ENCODE measurements at regions not wholly inside any gene's neighbourhood (a gene's known extent, or its start where the extent isn't known, plus 50 kb on each side); places are given as distances from the start of the nearest gene placed in this dataset.

GRCh38 chrX:112961981-112962380 lies 121.3 kb upstream of the AMOT start:
- Histone ChIP-seq H3K4me3 (ENCODE audit: insufficient read depth, low read length, poor library complexity, severe bottlenecking) (no peak overlapping the region), H4K20me1 (ENCODE audit: low read depth, low read length) (no peaks in the 10 kb centered on the region), H3K36me3 (ENCODE audit: low read length) (no peaks in the 10 kb centered on the region), H2AFZ (ENCODE audit: low read depth, low read length, severe bottlenecking) (no peak overlapping the region), H3K4me2 (ENCODE audit: low read depth, low read length, poor library complexity, severe bottlenecking) (no peak overlapping the region), H3K9ac (ENCODE audit: low read length) (no peak overlapping the region), H3K27me3 (ENCODE audit: low read length) (no peaks in the 10 kb centered on the region), H3K27ac (ENCODE audit: low read depth, low read length) (no peak overlapping the region), H3K9me3 (ENCODE audit: insufficient read depth, low read length) (no peaks in the 10 kb centered on the region), H3F3A (ENCODE audit: insufficient read depth) (no peaks in the 10 kb centered on the region), H3K9me2 (replicated peaks; ENCODE audit: insufficient read depth, low read length) (no peaks in the 10 kb centered on the region), H3K79me2 (ENCODE audit: insufficient read depth, low read length) (no peaks in the 10 kb centered on the region)
- no peak for TF ChIP-seq CTCF (IDR thresholded peaks at IDR 0.05; ENCODE audit: insufficient read depth, low read length, poor library complexity, severe bottlenecking)
- TF ChIP-seq EZH2phosphoT487 (conservative IDR thresholded peaks at IDR 0.05; ENCODE audit: low read length), result no peak

DNA sequence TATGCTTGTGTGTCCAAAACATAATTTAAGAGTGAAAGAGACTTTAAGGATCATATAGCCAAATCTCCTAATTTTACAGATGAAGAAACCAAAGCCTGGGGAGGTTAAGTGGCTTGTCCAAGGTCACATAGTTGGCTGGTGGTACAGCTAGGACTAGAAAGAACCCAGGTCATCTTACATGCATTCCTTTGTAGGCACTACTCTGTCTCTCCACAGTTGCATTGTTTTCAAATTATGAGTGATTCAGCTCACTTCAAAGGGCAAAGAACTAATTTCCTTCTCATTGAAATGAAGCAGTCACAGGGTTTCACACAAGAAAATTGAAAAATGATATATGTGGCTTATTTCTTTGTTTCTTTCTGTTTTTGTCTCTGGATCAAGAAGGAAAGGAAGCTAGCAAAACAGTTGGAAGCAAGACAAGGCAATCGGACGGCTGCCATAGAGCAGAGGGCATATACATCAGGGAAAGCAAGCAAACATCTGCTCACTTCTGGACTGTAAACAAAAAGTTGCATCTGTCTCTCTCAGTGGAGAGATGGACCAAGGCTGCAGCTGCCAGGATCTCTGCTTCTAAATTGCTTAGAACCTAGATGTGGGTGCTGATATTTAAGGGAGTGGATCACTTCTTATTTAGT lies 107.5 kb upstream of the AMOT start:
- no peak overlapping the region for H2AFZ ChIP-seq (ENCODE audit: low read depth, low read length, severe bottlenecking)
- no peak overlapping the region for H3K4me3 ChIP-seq (ENCODE audit: insufficient read depth, low read length, poor library complexity, severe bottlenecking)
- H3K36me3 ChIP-seq (ENCODE audit: low read length), result no peaks in the 10 kb centered on the region
- no peak overlapping the region for H3K9ac ChIP-seq (ENCODE audit: low read length)
- H4K20me1 ChIP-seq (ENCODE audit: low read depth, low read length), result no peaks in the 10 kb centered on the region
- no peaks in the 10 kb centered on the region for H3K27me3 ChIP-seq (ENCODE audit: low read length)
- H3K9me2 ChIP-seq (replicated peaks; ENCODE audit: insufficient read depth, low read length), result no peaks in the 10 kb centered on the region
- H3K4me2 ChIP-seq (ENCODE audit: low read depth, low read length, poor library complexity, severe bottlenecking), result no peak overlapping the region
- H3K9me3 ChIP-seq (ENCODE audit: insufficient read depth, low read length), result no peaks in the 10 kb centered on the region
- no peak overlapping the region for H3K27ac ChIP-seq (ENCODE audit: low read depth, low read length)
- TF ChIP-seq CTCF (IDR thresholded peaks at IDR 0.05; ENCODE audit: insufficient read depth, low read length, poor library complexity, severe bottlenecking) (no peak), EZH2phosphoT487 (conservative IDR thresholded peaks at IDR 0.05; ENCODE audit: low read length) (no peak)
- H3F3A ChIP-seq (ENCODE audit: insufficient read depth), result no peaks in the 10 kb centered on the region
- H3K79me2 ChIP-seq (ENCODE audit: insufficient read depth, low read length), result no peaks in the 10 kb centered on the region

DNA sequence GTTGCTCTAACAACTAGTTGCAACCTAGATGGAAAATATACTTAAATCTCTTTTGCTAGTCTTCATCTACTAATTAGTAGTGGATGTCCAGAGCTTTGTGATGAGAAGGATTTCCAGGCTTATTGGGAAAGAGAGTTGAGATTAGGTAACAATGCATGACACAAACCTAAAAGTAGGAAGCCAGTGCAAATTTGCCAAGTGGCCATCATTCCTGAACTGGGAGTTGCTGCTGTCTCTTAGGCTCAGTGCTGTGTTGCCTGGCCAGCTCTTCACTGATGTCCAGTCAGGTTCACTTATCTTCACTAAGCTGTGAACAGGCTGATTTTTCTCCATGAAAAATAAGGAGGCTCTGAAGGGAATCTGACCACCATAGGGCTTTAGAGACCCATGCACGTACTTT lies 105.6 kb upstream of the AMOT start:
- Histone ChIP-seq H3K9ac (ENCODE audit: low read length) (no peak overlapping the region), H3K9me2 (replicated peaks; ENCODE audit: insufficient read depth, low read length) (no peaks in the 10 kb centered on the region), H3F3A (ENCODE audit: insufficient read depth) (no peaks in the 10 kb centered on the region), H3K27ac (ENCODE audit: low read depth, low read length) (no peak overlapping the region), H3K4me3 (ENCODE audit: insufficient read depth, low read length, poor library complexity, severe bottlenecking) (no peak overlapping the region), H3K79me2 (ENCODE audit: insufficient read depth, low read length) (no peaks in the 10 kb centered on the region), H3K4me2 (ENCODE audit: low read depth, low read length, poor library complexity, severe bottlenecking) (no peak overlapping the region), H4K20me1 (ENCODE audit: low read depth, low read length) (no peaks in the 10 kb centered on the region), H3K9me3 (ENCODE audit: insufficient read depth, low read length) (no peaks in the 10 kb centered on the region), H3K36me3 (ENCODE audit: low read length) (no peaks in the 10 kb centered on the region), H3K27me3 (ENCODE audit: low read length) (no peaks in the 10 kb centered on the region), H2AFZ (ENCODE audit: low read depth, low read length, severe bottlenecking) (no peak overlapping the region)
- TF ChIP-seq CTCF (IDR thresholded peaks at IDR 0.05; ENCODE audit: insufficient read depth, low read length, poor library complexity, severe bottlenecking) (no peak), EZH2phosphoT487 (conservative IDR thresholded peaks at IDR 0.05; ENCODE audit: low read length) (no peak)
